ENCODE measurements at regions not wholly inside any gene's neighbourhood (a gene's known extent, or its start where the extent isn't known, plus 50 kb on each side); places are given as distances from the start of the nearest gene placed in this dataset.
"Not testable (repeated sequence)": the region's sequence is repeated elsewhere in the genome, so short reads cannot be mapped to it uniquely, and the experiment has no call there.

DNA sequence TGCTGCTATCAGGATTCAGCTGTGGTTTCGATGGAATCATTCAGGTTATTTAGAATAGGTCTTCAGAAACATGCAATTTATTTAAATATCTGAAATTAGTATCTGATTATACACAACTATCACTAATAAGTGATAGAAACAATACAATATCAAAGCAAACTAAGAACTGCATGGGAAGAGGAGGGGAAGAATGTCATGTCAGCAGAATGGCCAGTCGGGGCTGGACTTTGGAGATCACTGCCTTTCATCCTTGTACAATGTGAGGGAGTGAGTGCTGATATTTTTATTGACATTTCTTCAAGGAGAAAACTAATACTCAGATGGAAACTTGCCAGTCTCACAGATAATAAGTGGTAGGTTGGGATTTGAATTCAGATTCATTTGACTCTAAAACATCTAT is 224.0 kb upstream of the LINC00305 start:
- TF ChIP-seq, protein P1, sequence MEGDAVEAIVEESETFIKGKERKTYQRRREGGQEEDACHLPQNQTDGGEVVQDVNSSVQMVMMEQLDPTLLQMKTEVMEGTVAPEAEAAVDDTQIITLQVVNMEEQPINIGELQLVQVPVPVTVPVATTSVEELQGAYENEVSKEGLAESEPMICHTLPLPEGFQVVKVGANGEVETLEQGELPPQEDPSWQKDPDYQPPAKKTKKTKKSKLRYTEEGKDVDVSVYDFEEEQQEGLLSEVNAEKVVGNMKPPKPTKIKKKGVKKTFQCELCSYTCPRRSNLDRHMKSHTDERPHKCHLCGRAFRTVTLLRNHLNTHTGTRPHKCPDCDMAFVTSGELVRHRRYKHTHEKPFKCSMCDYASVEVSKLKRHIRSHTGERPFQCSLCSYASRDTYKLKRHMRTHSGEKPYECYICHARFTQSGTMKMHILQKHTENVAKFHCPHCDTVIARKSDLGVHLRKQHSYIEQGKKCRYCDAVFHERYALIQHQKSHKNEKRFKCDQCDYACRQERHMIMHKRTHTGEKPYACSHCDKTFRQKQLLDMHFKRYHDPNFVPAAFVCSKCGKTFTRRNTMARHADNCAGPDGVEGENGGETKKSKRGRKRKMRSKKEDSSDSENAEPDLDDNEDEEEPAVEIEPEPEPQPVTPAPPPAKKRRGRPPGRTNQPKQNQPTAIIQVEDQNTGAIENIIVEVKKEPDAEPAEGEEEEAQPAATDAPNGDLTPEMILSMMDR (IDR thresholded peaks at IDR 0.05; ENCODE audit: insufficient read depth, low read length, missing control alignments): no peak
- no peak overlapping the region for H3K4me3 ChIP-seq (ENCODE audit: low read depth, low read length)
- DNase-seq (ENCODE audit: low read depth, low spot score): no peak
- ChIA-PET CTCF (no interaction called here), POLR2A (no interaction called here)

DNA sequence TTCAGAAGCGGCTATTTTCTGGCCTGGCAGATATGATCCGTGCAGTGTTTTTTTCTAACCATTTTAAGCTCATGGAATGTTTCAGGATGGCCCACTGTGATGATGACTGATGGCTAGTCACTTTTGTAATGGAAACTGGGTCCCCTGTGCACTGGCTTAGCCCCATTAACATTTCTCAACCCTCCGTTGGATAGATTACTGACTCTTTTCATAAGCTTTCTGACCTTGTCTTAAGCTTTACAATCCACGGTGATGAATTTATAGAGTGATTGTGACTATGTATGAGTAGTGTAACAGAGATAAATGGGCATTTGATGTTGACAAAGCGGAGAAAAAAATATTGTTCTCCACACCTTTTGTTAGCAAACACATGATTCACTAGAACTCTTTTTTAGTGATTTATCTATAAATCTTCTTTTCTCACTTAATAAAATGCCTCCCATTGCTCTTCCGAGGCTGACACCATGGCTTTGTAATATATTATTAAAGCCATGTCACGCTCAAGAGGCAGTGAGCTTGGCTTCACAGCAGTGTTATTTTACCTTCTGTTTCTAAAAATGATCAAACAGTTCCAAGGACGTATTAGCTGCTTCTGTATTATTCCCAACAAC is 221.0 kb upstream of the LINC00305 start:
- POLR2A ChIA-PET; DNase-seq (ENCODE audit: low read depth, low spot score); CTCF ChIA-PET; H3K4me3 ChIP-seq (ENCODE audit: low read depth, low read length): not testable (repeated sequence)

DNA sequence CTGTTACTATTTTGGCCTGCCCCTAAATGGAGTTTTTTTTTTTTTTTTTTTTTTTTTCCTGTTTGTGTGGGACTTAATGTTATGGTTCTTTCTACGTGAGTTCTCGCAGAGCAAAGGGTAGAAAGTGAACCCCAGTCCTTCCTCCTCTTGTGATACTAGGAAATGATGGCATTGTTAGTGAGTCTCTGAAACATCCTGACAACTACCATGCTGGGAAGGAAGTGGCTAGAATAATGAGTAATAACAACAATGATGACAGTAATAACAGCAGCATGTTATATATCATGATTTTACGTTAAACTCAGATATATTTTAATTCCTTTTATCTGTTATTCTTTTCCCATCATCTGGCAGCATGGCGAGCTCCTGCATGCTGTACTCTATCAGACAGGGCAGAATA is 216.2 kb upstream of the LINC00305 start:
- CTCF ChIA-PET: no interaction called here
- TF ChIP-seq, protein P1 (IDR thresholded peaks at IDR 0.05; ENCODE audit: insufficient read depth, low read length, missing control alignments): no peak
- POLR2A ChIA-PET: no interaction called here
- DNase-seq (ENCODE audit: low read depth, low spot score): no peak
- no peak overlapping the region for H3K4me3 ChIP-seq (ENCODE audit: low read depth, low read length)

DNA sequence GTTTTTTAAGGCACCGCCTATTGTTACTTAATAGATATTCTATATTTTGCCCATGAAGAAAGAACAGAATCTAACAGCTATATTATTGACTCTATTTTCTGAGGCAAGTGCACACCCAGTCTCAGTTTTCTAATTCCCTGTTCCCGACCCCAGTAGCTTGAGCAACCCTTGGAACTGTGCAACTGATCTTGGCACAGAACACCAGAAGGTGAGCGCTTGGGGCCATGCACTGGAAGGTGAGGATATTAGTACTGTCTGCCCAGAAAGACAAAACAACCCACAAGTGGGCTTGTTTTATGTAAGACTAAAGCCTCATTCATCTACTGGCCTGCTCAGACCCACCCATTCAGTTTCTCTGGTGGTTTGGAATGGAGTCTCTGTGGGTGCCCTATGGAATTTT is 188.8 kb upstream of the LINC00305 start:
- H3K4me3 ChIP-seq (ENCODE audit: low read depth, low read length): no peak overlapping the region
- ChIA-PET POLR2A (no interaction called here), CTCF (no interaction called here)
- DNase-seq (ENCODE audit: low read depth, low spot score): no peak
- TF ChIP-seq, protein P1 (IDR thresholded peaks at IDR 0.05; ENCODE audit: insufficient read depth, low read length, missing control alignments): no peak

DNA sequence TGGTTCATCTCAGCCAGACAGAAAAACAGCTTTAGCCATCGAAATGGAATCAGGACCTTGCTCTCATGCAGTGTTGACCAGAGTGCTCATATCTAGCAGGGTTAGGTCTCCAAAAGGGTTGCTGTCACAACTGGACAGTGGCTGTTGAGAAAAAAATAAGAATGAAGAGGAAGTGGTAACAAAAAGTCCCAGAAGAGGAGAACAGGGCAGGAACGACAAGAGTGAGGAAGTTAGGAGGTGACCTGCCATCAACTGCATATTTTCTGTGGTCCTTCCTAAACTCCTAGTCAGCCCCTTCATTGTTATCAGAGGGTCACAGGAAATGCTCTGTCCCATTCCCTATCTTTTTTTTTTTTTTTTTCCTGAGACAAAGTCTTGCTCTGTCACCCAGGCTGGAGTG is 188.1 kb upstream of the LINC00305 start:
- DNase-seq (ENCODE audit: low read depth, low spot score): no peak
- ChIA-PET POLR2A (no interaction called here), CTCF (no interaction called here)
- H3K4me3 ChIP-seq (ENCODE audit: low read depth, low read length): no peak overlapping the region
- TF ChIP-seq, protein P1 (IDR thresholded peaks at IDR 0.05; ENCODE audit: insufficient read depth, low read length, missing control alignments): no peak

DNA sequence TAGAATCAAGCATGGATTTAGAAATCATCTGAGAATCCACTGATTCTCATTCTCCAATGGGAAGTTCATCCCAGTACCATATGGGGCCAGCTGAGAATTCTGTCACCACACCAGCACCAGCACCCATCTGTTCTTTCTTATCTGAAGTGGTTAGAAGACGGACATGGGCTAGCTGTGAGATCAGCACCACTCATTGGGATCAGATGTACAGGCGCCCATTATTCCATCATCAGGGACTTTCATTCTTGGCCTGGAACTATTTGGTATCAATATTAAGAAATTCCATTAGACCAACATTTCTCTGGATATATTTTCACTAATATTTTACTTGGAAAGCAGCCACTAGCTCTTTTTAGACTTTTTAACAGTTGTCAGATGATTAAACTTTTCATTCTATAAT is 185.9 kb upstream of the LINC00305 start:
- ChIA-PET POLR2A (no interaction called here), CTCF (no interaction called here)
- TF ChIP-seq, protein P1 (IDR thresholded peaks at IDR 0.05; ENCODE audit: insufficient read depth, low read length, missing control alignments): no peak
- H3K4me3 ChIP-seq (ENCODE audit: low read depth, low read length): no peak overlapping the region
- no peak for DNase-seq (ENCODE audit: low read depth, low spot score)

DNA sequence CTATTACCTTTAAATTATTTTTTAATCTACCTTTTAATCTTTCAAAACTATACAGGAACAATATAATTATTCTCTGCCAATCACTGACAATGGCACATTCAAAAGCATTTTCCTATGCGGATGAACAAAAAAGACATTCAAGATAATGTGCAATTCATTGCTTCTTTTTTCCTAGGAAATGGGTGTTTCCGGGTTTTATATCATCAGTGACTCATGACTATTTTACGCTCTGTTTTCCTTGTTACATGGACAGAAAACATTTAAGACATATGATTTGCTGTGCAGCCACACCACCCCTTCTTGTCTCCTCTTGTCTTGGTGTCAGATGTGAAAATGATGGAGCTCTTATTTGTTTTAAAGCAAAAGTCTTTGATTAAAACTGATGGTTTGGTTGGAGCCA is 184.7 kb upstream of the LINC00305 start:
- no peak overlapping the region for H3K4me3 ChIP-seq (ENCODE audit: low read depth, low read length)
- no peak for DNase-seq (ENCODE audit: low read depth, low spot score)
- TF ChIP-seq, protein P1 (IDR thresholded peaks at IDR 0.05; ENCODE audit: insufficient read depth, low read length, missing control alignments): no peak
- ChIA-PET CTCF (no interaction called here), POLR2A (no interaction called here)
